HCT116 (cell line): ENCODE measurements at regions not wholly inside any gene's neighbourhood (a gene's known extent, or its start where the extent isn't known, plus 50 kb on each side); places are given as distances from the start of the nearest gene placed in this dataset.

Experiments
- ATAC-seq: fragments of 200-7000 bp; cut with Tn5 transposase; 2 replicates; pipeline ENCODE4 v1.9.1; 2020; ENCODE audit warnings: mild to moderate bottlenecking, moderate library complexity
- BruUV-seq: library from RNA; stranded (reverse); fragments of 400-500 nt; replicated peaks from 2 replicates; lab custom pipeline; 2021; lab: Mats Ljungman, UMichigan
- CTCF ChIA-PET: fragments of 300-600 bp; sonication (Branson Sonifier 250); formaldehyde crosslinking; loops from one replicate; lab custom pipeline; 2021; ENCODE audit warnings: antibody characterized with exemption; lab: Charles Lee
- POLR2A ChIA-PET: fragments of 300-600, 350-600 bp; sonication (Branson Sonifier 250); formaldehyde crosslinking; loops from one replicate; lab custom pipeline; 2021; ENCODE audit warnings: antibody characterized with exemption; lab: Charles Lee
- RAD21 ChIA-PET, 2 experiments: fragments of 300-600 bp; sonication (Branson Sonifier 250); formaldehyde crosslinking; loops; one replicate each; lab custom pipeline; 2023; ENCODE audit warnings: low total read pairs in 2 of 2; ENCODE audit not compliant: uncharacterized antibody in 2 of 2, unreplicated experiment in 2 of 2, low non-redundant PET in 1 of 2; lab: Charles Lee
- DNase-seq: peaks from one replicate; pipeline ENCODE4 v3.0.0-alpha.2; 2010; ENCODE audit warnings: low read depth, low spot score
- H2AFZ ChIP-seq: fragments of 200-600 bp; shearing (Covaris generic), sonication (generic); 2 replicates; pipeline ENCODE4 v1.6.1; 2017; ENCODE audit warnings: low read depth, mixed run types, mixed read lengths, antibody characterized with exemption, low read length; ENCODE audit not compliant: poor library complexity, severe bottlenecking
- H3K27ac ChIP-seq: 2 replicates; pipeline ENCODE4 v1.5.1; 2012; ENCODE audit warnings: low read depth, low read length
- H3K27me3 ChIP-seq: fragments of 200-600 bp; sonication (generic); 2 replicates; pipeline ENCODE4 v1.6.1; 2016; ENCODE audit warnings: mixed run types, low read length, mixed read lengths; ENCODE audit not compliant: insufficient read depth
- H3K36me3 ChIP-seq, 2 experiments: fragments of 200-500 bp in 1 of 2; fragments of 200-600 bp in 1 of 2; sonication (Bioruptor generic) in 1 of 2; sonication (generic) in 1 of 2; 2 replicates each; pipeline versions ENCODE4 v1.5.1 to v1.6.1; 2014 to 2016; ENCODE audit warnings: low read length in 2 of 2, inconsistent platforms in 1 of 2, mixed read lengths in 1 of 2, mixed run types in 1 of 2; ENCODE audit not compliant: insufficient read depth in 2 of 2, control insufficient read depth in 1 of 2
- H3K4me1 ChIP-seq, 2 experiments: fragments of 200-600 bp in 1 of 2; sonication (generic) in 1 of 2; 2 replicates each; pipeline versions ENCODE4 v1.5.1 to v1.6.1; 2012 to 2017; ENCODE audit warnings: low read length in 2 of 2, inconsistent platforms in 1 of 2, mild to moderate bottlenecking in 1 of 2, mixed read lengths in 1 of 2, mixed run types in 1 of 2, moderate library complexity in 1 of 2; ENCODE audit not compliant: insufficient read depth in 2 of 2, control insufficient read depth in 1 of 2
- H3K4me2 ChIP-seq: fragments of 200-600 bp; sonication (generic); 2 replicates; pipeline ENCODE4 v1.6.1; 2017; ENCODE audit warnings: mixed run types, low read length, mixed read lengths
- H3K4me3 ChIP-seq, 2 experiments: fragments of 200-600 bp in 1 of 2; sonication (generic) in 1 of 2; replicated peaks in 1 of 2; 2 replicates each; pipeline ENCODE4 v1.5.1; 2011 to 2016; ENCODE audit warnings: low read length in 2 of 2, control low read depth in 1 of 2, low read depth in 1 of 2, mild to moderate bottlenecking in 1 of 2, mixed read lengths in 1 of 2, mixed run types in 1 of 2
- H3K79me2 ChIP-seq: fragments of 200-600 bp; sonication (generic); 2 replicates; pipeline ENCODE4 v1.6.1; 2017; ENCODE audit warnings: mild to moderate bottlenecking, mixed run types, low read length, moderate library complexity, mixed read lengths; ENCODE audit not compliant: insufficient read depth
- H3K9ac ChIP-seq: fragments of 200-600 bp; sonication (generic); 2 replicates; pipeline ENCODE4 v1.6.1; 2016; ENCODE audit warnings: low read length, mixed read lengths
- H3K9me2 ChIP-seq: fragments of 200-600 bp; sonication (generic), shearing (Covaris generic); 2 replicates; pipeline ENCODE4 v1.6.1; 2017; ENCODE audit warnings: mixed run types, mild to moderate bottlenecking, moderate library complexity; ENCODE audit not compliant: insufficient read depth
- H3K9me3 ChIP-seq, 2 experiments: fragments of 200-500 bp in 1 of 2; fragments of 200-600 bp in 1 of 2; sonication (Bioruptor generic) in 1 of 2; sonication (generic) in 1 of 2; 2 replicates each; pipeline ENCODE4 v1.6.1; 2014 to 2017; ENCODE audit warnings: low read length in 2 of 2, mixed read lengths in 2 of 2, inconsistent platforms in 1 of 2, low read depth in 1 of 2, mild to moderate bottlenecking in 1 of 2, mixed run types in 1 of 2, moderate library complexity in 1 of 2; ENCODE audit not compliant: control insufficient read depth in 1 of 2, insufficient read depth in 1 of 2
- H4K20me1 ChIP-seq: fragments of 200-600 bp; sonication (generic), shearing (Covaris generic); 2 replicates; pipeline ENCODE4 v1.6.1; 2017; ENCODE audit warnings: mixed run types, mild to moderate bottlenecking, moderate library complexity; ENCODE audit not compliant: insufficient read depth
- ATF3 ChIP-seq: IDR thresholded peaks from 2 replicates; pipeline ENCODE4 v1.6.1; 2012
- CBX3 ChIP-seq: IDR thresholded peaks from 2 replicates; pipeline ENCODE4 v1.6.1; 2012; ENCODE audit warnings: low read depth
- CEBPB ChIP-seq: IDR thresholded peaks from 2 replicates; pipeline ENCODE4 v1.6.1; 2012; ENCODE audit warnings: low read depth
- CTCF ChIP-seq, 3 experiments: fragments of 200-600 bp in 1 of 3; sonication (generic) in 1 of 3; IDR thresholded peaks in 2 of 3; conservative IDR thresholded peaks in 1 of 3; 2 replicates each; pipeline ENCODE4 v1.5.1; 2012 to 2017; ENCODE audit warnings: low read depth in 2 of 3, low read length in 2 of 3, antibody characterized with exemption in 1 of 3, borderline replicate concordance in 1 of 3, control low read depth in 1 of 3, mild to moderate bottlenecking in 1 of 3, mixed read lengths in 1 of 3, mixed run types in 1 of 3, moderate library complexity in 1 of 3; ENCODE audit not compliant: insufficient read depth in 1 of 3
- EGR1 ChIP-seq: IDR thresholded peaks from 2 replicates; pipeline ENCODE4 v1.6.1; 2012; ENCODE audit warnings: low read depth
- ELF1 ChIP-seq: IDR thresholded peaks from 2 replicates; pipeline ENCODE4 v1.6.1; 2012; ENCODE audit warnings: low read depth, borderline replicate concordance
- EZH2phosphoT487 ChIP-seq: fragments of 200-600 bp; IDR thresholded peaks from 2 replicates; pipeline ENCODE4 v1.6.1; 2018; ENCODE audit warnings: antibody characterized with exemption, borderline replicate concordance
- FOSL1 ChIP-seq: IDR thresholded peaks from 2 replicates; pipeline ENCODE4 v1.6.1; 2012; ENCODE audit warnings: low read depth
- JUND ChIP-seq: IDR thresholded peaks from 2 replicates; pipeline ENCODE4 v1.6.1; 2012
- POLR2A ChIP-seq: IDR thresholded peaks from 2 replicates; pipeline ENCODE4 v1.7.0; 2011; ENCODE audit warnings: borderline replicate concordance; ENCODE audit not compliant: insufficient read depth, insufficient read length; ENCODE audit errors: extremely low read depth
- RAD21 ChIP-seq: IDR thresholded peaks from 2 replicates; pipeline ENCODE4 v1.6.1; 2012; ENCODE audit warnings: low read depth, mild to moderate bottlenecking
- SIN3A ChIP-seq: IDR thresholded peaks from 2 replicates; pipeline ENCODE4 v1.6.1; 2012; ENCODE audit warnings: low read depth
- SP1 ChIP-seq: IDR thresholded peaks from 2 replicates; pipeline ENCODE4 v1.6.1; 2012; ENCODE audit warnings: low read depth
- SRF ChIP-seq: IDR thresholded peaks from 2 replicates; pipeline ENCODE4 v1.6.1; 2012; ENCODE audit warnings: low read depth
- TCF7L2 ChIP-seq: IDR thresholded peaks from 2 replicates; pipeline ENCODE4 v1.7.0; 2011; ENCODE audit warnings: borderline replicate concordance, inconsistent platforms; ENCODE audit not compliant: insufficient read depth, insufficient read length; ENCODE audit errors: extremely low read depth
- YY1 ChIP-seq: IDR thresholded peaks from 2 replicates; pipeline ENCODE4 v1.6.1; 2011; ENCODE audit warnings: low read length, low read depth, moderate library complexity, mild to moderate bottlenecking; ENCODE audit not compliant: insufficient replicate concordance; ENCODE audit errors: extremely low read depth
- ZFX ChIP-seq: fragments of 450-650 bp; IDR thresholded peaks from 2 replicates; pipeline ENCODE4 v1.6.1; 2017
- intact Hi-C: fragments of 100-400 bp; cut with micrococcal nuclease; formaldehyde crosslinking; loops from 2 replicates; pipeline ENCODE4 v1.10.0; 2022
- TF ChIP-seq, protein P1 (sequence below): IDR thresholded peaks from 2 replicates; pipeline ENCODE4 v1.6.1; 2011; ENCODE audit warnings: mild to moderate bottlenecking, low read length, moderate library complexity; ENCODE audit not compliant: insufficient replicate concordance; ENCODE audit errors: extremely low read depth
- TF ChIP-seq, protein P2 (sequence below): IDR thresholded peaks from 2 replicates; pipeline ENCODE4 v1.6.1; 2012

DNA sequence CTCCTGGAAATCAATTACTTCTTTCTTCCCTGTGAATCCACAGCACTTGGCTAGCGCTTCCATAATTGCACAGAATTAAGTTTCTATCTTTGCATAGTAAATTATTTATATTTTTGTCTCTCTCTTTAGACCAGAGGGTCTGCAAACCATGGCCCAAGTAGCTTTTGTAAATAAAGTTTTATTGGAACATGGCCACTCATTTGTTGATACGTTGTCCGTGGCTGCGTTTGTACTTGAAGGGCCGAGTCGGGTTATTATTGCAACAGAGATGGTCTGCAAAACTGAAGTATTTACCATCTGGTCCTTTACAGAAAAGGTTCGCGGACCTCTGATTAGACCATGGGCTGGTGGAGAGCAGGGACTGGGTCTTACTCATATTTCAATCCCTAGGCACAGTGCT, 102.5 kb downstream of the RPLP1 start:
- Histone ChIP-seq H3K36me3 (no peaks in the 10 kb centered on the region), H3K79me2 (no peaks in the 10 kb centered on the region), H3K4me3 (no peak overlapping the region), H3K9me2 (no peaks in the 10 kb centered on the region), H3K4me2 (no peak overlapping the region), H4K20me1 (no peaks in the 10 kb centered on the region), H3K4me1 (peaks cover 7 to 23% of the 10 kb centered on the region in 2 experiments), H3K9me3 (peaks cover 0 to 7% of the 10 kb centered on the region in 2 experiments; a peak in 1 of 4 replicates), H3K9ac (no peak overlapping the region), H2AFZ (no peak overlapping the region), H3K27me3 (no peaks in the 10 kb centered on the region), H3K27ac (no peak overlapping the region)
- ChIA-PET CTCF (no interaction called here), POLR2A (no interaction called here), RAD21 (no interaction called here)
- TF ChIP-seq TCF7L2 (no peak), EGR1 (no peak), SRF (no peak), SP1 (no peak), FOSL1 (no peak), ZFX (no peak), CBX3 (no peak), POLR2A (no peak), EZH2phosphoT487 (no peak), JUND (no peak), RAD21 (no peak), ELF1 (no peak), ATF3 (no peak), SIN3A (no peak), YY1 (no peak), CEBPB (no peak), CTCF (IDR thresholded peaks at IDR 0.05 in 2 of 3, conservative IDR thresholded peaks at IDR 0.05 in 1 of 3; ENCODE audit: borderline replicate concordance in 1 of 3, insufficient read depth in 1 of 3, low read depth in 2 of 3, low read length in 2 of 3) (no peak)
- TF ChIP-seq, protein P1, sequence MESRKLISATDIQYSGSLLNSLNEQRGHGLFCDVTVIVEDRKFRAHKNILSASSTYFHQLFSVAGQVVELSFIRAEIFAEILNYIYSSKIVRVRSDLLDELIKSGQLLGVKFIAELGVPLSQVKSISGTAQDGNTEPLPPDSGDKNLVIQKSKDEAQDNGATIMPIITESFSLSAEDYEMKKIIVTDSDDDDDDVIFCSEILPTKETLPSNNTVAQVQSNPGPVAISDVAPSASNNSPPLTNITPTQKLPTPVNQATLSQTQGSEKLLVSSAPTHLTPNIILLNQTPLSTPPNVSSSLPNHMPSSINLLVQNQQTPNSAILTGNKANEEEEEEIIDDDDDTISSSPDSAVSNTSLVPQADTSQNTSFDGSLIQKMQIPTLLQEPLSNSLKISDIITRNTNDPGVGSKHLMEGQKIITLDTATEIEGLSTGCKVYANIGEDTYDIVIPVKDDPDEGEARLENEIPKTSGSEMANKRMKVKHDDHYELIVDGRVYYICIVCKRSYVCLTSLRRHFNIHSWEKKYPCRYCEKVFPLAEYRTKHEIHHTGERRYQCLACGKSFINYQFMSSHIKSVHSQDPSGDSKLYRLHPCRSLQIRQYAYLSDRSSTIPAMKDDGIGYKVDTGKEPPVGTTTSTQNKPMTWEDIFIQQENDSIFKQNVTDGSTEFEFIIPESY: no peak
- TF ChIP-seq, protein P2, sequence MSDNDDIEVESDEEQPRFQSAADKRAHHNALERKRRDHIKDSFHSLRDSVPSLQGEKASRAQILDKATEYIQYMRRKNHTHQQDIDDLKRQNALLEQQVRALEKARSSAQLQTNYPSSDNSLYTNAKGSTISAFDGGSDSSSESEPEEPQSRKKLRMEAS: no peak
- DNase-seq (no peak), ATAC-seq (no peak)
- BruUV-seq: no TSS peak
- intact Hi-C loops: no loop called here
